GM20431 (cell line): ENCODE measurements at regions not wholly inside any gene's neighbourhood (a gene's known extent, or its start where the extent isn't known, plus 50 kb on each side); places are given as distances from the start of the nearest gene placed in this dataset.

ENCODE experiments used
- in situ Hi-C: fragments of 300-500 bp; cut with MseI, MboI; formaldehyde crosslinking; loops from one replicate; pipeline ENCODE4 v1.15.0; 2020; ENCODE audit warnings: low sequenced_read_pairs; ENCODE audit not compliant: unreplicated experiment

DNA sequence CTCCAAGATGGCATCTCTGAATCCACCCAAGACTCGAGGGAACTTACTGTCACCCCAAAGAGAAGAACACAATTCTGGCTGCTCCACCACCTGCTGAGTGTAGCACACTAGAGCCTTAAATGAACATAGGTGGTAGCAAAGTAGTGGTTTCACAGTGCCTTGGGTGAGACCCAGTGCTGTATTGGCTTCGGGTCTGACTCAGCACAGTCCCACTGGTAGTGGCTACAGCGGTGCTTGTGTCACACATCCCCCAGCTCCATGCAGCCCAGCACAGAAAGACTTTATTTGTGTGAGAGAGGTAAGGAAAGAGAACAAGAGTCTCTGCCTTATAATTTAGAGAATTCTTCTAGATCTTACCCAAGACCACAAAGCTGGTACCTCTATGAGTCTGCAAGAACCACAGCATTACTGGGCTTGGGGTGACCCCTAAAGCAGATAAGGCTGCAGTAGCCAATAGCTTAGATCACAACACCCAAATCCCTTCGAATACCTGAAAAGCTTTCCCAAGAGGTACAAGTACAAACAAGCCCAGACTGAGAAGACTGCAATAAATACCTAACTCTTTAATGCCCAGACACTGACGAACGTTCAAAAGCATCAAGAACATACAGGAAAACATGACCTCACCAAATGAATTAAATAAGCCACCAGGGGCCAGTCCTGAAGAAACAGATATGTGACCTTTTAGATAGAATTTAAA, 83.3 kb upstream of the SLC38A4 start:
- in situ Hi-C loops: no loop called here

DNA sequence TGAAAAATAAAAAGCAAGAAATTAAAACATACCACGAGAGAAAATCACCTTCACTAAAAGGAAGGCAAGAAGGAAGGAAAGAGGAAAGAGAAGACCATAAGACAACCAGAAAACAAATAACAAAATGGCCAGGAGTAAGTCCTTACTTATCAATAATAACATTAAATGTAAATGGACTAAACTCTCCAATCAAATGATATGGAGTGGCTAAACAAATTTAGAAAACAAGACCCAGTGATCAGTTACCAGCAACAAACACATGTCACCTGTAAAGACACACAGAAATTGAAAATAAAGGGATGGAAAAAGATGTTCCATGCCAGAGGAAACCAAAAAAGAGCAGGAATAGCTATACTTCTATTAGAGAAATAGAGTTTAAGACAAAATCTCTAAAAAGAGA, 85.0 kb upstream of the SLC38A4 start:
- in situ Hi-C loops: no loop called here

DNA sequence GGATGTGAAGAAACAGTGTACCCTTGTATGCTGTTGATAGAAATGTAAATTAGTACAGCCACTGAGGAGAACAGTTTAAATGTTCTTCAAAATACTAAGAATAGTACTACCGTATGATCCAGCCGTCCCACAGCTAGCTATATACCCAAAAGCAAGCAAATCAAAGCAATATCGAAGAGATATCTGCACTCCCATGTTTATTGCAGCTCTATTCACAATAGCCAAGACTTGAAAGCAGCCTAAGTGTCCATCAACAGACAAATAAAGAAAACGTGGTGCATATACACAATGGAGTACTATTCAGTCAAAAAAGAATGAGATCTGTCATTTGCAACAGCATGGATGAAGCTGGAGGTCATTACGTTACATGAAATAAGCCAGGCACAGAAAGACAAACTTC, 88.5 kb upstream of the SLC38A4 start:
- in situ Hi-C loops: no loop called here

DNA sequence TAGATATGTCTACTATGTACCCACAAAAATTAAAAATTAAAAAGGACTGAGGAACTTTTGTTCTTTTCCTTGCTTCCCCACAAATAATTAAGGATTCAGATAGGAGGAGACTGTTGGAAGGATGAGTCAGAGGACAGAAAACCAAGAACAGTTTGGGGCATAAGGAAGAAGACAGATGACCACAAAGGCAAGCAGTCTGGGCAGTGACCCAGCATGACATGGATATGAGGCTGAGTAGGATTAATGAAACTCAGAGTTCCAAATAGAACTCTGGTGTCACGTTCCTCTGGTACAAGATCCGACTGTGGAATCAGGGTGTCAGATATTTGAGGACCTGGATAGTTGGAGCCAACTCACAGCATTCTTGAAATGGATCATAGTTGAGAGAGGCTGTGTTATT, 89.3 kb upstream of the SLC38A4 start:
- in situ Hi-C loops: no loop called here

DNA sequence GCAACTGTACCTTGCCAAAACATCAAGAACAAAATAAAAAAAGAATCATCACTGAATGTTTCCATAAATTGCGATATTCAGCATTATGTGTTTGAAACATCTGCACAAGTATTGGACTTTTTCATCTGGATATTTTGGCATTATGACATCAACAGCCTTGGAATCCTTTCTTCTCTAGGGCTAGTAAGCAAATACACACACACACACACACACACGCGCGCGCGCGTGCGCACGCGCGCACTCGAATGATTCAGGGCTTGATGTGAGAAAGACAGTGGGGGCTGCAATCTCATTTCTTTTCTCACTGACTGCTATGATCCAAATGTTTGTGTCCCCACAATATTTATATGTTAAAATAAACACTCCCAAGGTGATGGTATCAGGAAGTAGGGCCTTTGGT, 90.0 kb upstream of the SLC38A4 start:
- in situ Hi-C loops: no loop called here

DNA sequence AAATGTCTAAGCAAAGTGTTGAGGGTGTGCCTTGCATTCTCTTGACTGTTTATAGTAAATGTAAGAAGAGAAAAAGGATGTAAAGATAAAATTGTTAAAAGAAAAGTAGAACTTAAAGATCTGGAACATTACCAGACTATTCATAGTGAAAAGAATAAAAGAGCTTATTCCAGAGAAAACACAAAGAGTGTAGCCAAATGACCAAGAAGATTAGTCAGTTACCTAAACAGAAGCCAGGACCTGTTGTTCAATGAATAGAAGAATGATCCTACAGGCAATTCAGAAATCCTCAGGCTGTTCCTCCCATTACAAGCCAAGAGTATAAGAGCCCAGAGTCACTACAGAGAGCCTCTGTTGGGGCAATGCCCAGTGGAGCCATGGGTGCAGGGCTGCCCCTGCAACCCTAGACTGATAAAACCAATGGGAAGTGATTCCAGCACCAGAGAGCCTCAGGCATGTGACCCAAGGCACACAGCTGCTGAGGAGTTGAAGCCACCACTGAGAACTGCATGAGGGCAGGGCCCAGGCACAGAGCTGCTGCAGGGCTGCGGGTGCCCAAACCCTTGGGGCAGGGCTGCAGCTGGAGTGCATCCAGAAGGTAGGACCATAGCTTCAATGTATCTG, 91.1 kb upstream of the SLC38A4 start:
- in situ Hi-C loops: no loop called here

DNA sequence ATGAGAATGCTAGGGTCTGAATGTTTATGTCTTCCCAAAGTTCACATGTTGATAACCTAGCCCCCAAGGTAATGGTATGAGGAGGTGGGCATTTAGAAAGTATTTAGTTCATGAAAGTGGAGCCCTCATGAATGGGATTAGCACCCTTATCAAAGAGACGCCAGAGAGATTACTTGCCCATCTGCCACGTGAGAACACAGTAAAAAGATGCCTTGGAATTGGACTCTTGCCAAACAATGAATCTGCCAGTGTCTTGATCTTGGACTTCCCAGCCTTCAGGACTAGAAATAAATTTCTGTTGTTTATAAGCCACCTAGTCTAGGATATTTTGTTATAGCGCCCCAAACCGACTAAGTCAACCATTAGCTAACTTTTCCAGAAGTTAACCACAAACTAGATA, 92.0 kb upstream of the SLC38A4 start:
- in situ Hi-C loops: no loop called here

DNA sequence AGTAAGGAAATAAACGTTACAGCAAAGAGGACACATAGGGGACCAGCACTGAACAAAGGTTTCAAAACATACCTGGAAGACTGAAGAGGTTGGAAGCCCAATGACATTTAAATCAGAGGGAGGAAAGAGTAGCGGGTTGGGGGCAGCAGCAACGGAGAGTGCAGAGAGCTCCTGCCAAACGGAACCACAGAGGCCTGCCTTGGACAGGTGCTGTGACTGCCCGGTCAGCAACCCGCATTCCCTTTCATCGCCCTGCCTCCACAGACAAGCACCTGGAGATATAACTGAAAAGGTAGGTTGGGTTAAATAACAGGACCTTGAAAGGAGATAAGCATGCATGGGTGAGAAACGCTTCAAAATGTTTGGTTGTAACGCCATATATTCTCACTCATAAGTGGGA, 92.8 kb upstream of the SLC38A4 start:
- in situ Hi-C loops: no loop called here

DNA sequence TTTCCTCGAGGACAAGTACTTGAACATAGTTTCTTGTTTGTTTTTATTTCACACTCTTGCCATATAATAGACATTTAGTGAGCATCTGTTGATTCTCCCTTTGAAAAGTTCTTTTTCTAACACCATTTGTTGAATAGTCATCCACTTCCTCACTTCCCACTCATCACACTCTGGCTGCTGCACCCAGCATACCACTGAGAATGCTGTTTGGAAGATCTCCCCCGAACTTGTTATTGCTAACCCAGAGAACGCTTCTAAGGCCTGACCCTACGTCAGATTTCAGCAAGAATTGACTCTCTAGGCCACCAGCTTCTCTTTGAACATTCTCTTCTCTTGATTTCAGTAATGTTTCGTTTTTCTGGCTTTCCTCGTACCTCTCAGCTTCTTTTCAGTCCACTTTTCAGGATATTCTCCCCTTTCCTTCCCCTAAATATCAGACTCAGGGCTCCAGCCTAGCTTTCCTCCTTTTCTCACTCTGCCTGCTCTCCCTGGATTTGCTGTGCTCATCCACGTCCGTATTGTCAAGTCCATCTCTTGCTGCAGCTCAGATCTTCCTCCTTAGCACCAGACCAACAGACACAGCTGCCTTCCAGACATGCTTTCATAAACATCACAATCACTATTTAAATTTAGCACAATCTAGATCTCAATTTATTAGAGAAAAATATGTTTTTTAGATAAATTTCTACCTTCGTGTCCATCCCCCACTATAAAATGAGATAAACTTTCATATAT, 94.0 kb upstream of the SLC38A4 start:
- in situ Hi-C loops: no loop called here

DNA sequence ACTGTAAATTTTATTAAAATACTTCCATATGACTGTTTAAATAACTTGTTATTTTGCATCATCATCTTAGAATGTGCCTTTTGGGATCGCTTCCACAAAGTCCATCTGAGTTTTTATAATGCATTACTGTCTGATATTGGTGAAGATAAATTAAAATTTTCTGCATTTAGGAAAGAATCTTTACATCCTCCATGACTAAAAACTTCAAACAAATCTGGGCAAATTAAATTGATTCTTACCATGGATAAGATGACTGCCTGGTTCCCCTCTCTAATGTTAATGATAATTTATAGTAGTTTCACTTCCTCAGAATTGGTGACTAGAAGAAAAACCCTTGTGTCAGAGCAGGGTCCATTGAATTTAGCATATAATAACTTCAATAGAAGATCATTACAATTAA, 94.7 kb upstream of the SLC38A4 start:
- in situ Hi-C loops: no loop called here

DNA sequence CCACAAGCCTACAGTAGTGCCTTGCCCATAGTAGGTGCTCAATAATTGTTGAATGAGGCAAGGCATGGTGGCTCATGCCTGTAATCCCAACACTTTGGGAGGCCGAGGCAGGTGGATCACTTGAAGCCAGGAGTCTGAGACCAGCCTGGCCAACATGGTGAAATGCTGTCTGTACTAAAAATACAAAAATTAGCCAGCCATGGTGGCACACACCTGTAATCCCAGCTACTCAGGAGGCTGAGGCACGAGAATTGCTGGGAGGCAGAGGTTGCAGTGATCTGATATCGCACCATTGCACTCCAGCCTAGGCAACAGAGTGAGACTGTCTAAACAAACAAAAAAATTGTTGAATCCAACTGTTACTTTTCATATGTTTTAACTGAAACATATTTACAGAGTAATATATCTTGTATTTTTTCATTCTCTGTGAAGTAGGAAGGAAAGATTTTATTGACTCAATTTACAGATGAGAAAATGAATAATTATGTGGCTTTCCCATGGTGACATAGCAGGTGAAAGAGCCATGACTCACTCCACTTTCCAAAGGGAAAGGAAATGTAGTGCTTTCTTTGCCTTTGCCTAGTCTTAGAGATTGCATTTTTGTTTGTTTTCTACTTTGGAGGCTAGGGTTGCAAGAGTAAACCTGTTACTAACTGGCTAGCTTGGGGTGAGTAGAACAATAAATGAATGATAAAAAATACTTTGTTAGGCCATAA, 95.4 kb upstream of the SLC38A4 start:
- in situ Hi-C loops: no loop called here

DNA sequence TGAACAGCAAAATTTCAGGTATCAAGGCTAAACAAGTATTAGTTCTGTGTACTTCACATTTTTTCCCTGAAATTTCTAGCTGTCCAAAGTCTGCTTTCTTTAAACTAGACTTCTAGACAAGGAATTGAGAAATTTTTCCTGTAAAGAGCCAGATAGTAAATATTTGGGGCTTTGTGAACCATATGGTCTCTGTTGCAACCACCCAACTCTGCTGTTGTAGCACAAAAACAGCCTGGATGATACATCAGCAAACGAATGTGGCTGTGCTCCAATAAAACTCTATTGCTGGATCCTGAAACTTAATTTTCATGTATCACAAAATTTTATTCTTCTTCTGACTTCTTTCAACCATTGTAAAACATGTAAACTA, 96.0 kb upstream of the SLC38A4 start:
- in situ Hi-C loops: no loop called here

DNA sequence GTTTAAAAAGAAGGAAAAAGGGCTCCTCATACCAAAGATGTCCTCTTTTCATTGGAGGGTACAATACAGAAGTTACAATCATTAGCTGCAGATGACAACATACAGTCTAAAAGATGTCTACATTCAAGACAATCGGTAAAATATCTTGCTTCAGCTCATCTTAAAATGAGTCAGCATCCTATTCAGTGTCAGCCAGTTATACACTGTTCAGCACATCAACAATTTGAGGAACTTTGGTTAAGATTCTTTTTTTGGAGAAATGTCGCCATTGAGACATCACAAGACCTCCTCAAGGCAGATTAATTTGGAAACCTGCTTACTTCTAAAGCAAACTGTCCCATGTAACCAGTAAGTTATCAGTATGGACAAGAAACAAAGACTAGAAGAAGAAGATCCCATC, 100.7 kb upstream of the SLC38A4 start:
- in situ Hi-C loops: no loop called here

DNA sequence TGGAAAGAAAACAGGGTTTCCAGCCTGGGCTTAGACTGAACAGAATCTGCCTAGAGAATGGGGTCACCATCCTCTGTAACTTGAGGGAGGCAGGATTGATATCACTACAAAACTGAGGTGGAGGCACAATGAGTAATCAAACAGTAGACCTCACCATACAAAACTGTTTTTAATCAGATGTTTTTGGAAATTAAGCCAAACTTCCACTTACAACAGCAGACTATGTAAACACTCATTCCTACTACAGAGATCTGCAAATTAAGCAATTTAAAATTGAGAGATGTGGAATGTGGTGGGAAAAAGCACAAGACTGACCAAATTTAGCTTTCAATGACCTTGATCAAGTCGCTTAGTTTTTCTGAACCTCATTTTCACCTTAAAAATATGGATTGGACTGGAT, 104.3 kb upstream of the SLC38A4 start:
- in situ Hi-C loops: no loop called here

DNA sequence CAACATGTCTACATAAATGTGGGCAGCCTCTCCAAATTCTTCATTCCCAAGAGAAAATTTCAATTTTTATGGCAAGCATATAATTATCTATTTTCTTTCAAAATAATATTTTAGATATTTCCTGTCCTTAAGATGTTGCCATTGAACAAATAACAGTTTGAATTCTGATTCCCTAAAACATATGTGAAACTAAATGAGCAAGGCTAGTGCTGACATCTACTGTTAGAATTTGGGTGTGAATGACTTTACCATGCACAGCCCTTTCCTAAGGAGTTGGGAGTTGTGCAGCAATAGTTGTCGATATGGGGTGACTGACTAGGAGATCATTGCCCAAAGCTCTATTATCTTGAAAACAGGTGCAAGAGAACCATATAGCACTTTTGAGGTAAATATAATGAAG, 108.2 kb upstream of the SLC38A4 start:
- in situ Hi-C loops: no loop called here

DNA sequence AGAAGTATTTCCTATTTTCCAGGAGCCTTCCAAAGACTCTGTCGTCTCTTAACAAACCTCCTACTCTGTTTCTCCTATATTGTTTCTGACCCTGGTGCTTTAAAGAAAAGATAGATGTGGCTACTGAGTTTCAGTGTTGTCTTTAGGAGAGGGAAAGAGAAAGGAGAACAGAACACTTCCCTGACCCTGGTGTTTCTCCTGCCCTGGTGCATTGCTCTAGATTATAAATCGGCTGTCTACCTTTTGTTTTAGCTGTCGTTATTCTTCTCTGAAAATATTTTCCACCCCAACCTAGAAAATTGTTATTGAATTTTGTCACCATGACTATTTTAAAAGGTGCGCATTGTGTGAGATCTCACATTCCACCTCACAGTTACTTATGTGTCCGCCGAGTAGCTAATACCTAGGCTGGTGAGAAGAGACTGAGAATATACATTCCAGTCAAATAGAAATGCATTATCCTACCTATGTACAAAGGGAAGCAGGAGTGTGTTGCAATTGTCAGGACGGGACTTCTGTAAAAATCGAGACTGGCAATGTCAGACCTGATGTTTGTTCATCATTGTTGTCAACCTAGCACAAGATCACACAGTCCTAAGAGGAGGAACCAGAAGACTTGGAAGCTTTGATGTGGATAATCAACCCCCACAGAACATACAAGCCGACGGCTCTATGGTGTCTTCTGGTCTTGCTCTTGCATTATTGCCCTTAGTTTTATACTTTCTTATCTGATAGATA, 108.7 kb upstream of the SLC38A4 start:
- in situ Hi-C loops: no loop called here

DNA sequence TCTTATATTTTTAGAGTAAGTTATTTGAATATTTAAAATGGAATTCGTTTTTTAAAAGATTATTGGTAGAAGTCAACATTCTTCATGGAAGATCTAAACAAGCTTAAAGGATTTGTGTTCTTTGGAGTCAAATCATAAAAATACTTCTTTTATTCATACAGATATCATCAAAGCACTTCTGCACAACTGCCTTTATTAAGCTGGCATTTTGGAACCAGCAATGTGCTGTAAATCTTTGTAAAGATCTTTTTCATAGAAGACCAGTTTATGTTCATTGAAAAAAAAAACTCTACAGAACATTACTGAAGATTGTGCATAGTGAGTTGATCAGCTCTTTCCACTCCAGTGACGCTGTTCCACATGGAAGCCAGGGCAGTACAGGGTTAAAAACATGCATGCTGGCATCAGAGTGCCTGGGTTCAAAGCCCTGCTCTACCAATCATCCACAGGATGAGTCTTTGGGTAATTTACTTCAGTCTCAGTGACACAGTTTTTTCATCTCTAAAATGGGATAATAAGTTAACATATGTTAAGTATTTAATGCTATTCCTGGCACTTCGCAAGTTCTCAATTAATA, 109.6 kb upstream of the SLC38A4 start:
- in situ Hi-C loops: no loop called here

DNA sequence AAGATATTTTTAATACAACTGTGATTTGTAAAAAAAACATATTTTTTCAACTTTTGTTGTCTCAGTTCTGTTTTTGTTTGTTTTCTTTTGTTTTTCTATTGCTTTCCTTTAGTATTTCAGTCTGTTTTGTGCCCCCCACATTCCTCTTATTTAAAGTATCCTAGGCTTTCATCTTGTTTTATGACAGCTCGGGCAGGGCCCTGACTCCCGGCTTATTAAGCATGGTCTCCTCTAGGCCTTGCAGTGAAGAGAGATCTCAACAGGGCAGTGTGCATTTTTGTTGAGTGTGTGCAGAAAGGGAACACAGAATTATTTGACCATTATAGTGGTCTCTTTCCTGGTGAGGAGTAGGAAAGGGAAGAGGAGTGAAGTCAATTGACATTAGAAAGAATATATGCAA, 110.2 kb upstream of the SLC38A4 start:
- in situ Hi-C loops: no loop called here

DNA sequence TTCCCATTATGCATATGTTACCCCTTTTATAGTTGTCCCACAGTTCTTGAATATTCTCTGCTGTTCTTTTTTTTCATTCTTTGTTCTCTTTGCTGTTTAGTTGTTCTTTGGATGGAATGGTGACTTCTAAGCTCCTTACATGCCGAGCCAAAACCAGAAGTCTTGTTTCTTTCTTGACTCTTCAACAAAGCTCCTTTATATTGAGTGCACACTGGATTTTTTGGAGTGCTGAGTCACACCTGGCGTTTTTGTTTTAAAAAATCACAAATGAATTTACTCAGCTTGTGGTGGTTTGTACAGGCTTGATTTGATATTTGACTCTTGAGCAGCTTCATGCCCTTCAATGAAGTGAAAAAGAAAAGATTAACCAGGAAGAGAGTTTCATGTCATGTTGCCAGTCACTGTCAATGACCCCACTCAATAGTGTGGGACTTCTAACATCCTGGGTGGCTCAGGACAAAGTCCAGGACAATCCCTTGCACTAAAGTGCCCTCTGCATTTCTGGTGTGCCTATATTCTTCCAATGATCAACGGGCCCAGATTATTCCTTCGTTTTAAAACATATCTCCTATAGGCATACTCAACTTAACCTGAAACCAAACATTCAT, 112.4 kb upstream of the SLC38A4 start:
- in situ Hi-C loops: no loop called here

DNA sequence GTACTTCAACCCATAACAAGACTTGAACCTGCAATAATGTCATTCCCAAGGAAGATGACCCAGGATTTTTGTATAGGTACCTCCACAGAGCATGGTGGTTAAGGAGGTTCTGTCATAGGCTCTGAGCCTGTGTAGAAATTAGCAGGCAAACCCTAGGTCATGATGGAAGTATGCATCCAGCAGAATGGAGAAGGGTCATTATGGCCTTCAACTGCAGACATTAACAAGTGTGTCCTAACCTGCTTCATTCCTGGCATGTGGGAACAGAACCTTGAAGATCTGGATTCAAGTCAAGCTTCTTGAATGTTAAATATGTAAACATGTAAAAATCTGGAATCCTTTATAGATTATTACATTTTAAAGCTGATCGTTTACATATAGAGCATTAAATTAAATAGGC, 116.2 kb upstream of the SLC38A4 start:
- in situ Hi-C loops: no loop called here
